ENCODE measurements at regions not wholly inside any gene's neighbourhood (a gene's known extent, or its start where the extent isn't known, plus 50 kb on each side); places are given as distances from the start of the nearest gene placed in this dataset.

DNA sequence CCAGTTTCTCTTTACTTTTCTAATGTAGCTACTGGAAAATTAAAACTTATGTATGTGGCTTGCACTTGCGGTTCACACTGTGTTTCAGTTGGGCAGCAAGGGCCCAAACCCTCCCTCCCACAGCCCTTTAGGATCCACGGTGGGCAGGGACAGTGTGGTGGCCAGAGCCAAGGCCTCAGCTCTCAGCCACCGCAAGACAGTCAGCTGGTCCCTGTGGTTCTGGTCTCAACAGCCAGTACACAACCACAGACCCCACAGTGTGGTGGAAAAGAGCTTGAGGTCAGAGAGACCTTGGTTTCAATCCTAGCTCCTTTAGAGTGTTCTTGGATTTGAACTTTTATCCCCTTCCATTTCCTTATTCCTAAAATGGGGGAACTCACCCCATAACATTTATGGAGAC is 153.0 kb upstream of the SMIM23 start:
- DNase-seq, result no peak

GRCh38 chr5:171633776-171634470 is 151.7 kb upstream of the SMIM23 start:
- DNase-seq, result no peak

DNA sequence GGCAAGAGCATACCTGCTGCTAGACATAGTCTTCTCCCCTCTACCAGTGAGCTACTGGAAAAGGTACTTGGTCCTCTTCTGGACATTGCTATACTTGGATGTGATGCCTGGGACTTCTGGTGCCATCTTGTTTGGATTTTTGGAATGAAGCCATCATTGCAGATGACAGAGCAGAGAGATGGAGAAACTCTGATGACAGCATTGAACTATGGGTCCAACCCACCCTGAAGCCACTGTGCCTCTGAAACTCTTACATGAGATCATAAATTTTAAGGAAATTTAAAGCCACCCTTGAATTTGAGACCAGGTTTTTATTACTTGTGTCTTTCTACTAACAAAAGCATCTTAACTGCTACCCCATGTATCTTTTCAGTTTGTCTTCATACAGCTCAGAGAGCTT is 151.1 kb upstream of the SMIM23 start:
- no peak for DNase-seq

DNA sequence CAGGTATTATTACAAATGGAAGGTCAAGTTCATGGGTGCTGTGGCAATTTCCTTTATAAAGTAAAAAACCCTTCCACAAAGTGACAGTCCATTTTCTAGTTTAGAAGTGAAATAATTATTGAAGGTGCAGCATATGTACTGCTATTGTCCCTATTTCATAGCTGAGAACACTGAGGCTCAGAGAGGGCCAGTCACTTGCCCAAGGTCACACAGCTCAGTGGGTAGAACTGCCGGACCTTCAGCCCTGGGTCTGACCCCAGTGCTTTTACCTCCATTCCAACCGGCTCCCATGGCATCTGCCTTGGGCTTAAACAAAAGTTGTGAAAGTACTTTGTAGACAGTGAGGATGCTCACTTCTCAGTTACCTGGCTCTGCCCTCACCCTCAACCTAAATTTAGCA is 150.6 kb upstream of the SMIM23 start:
- no peak for DNase-seq

DNA sequence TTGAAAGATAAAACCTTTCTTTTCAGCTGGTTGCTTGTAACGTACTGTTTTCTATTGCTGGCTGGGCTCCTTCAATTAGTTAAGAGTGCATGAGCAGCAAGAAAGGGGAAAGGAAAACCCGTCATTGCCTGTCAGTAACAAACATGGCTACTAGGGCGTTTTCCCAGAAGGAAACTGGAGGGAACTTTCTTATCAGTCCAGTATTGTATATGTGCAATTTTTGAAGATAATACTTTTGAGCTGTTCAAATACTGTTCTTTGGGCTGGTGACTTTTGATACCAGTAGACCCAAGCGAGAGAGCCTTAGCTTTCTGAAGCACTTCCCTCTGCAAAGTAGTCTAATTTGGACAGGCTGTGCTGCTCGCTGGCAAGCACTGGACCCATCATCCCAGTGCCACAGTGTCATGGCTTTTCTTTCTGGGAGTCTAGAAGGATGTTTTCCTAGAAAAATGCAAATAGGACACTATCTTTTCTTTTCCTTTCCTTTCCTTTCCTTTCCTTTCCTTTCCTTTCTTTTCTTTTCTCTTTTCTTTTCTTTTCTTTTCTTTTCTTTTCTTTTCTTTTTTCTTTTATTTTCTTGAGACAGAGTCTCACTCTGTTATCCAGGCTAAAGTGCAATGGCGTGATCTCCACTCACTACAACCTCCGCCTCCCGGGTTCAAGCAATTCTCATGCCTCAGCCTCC is 149.9 kb upstream of the SMIM23 start:
- no peak for DNase-seq

DNA sequence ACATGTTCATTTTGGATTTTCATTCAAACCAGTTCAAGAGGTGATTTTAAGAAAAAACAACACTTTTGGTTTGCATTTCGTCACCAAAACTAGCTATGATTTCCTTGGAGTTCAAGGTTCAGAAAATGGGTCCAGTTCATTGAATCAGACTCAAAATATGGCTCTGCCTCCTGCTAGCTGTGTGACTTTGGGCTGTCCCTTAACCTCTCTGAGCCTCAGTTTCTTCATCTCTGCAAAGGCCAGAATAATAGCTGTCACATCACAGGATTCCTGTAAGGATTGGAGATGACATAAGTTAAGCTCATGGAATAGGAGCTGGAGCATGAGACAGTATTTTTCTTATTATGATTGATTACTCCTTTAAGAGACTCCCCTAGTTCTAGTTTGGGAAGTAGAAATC is 147.8 kb upstream of the SMIM23 start:
- DNase-seq, result no peak

GRCh38 chr5:171639205-171639621 is 146.4 kb upstream of the SMIM23 start:
- no peak for DNase-seq

GRCh38 chr5:171639966-171640365 is 145.7 kb upstream of the SMIM23 start:
- DNase-seq, result no peak

DNA sequence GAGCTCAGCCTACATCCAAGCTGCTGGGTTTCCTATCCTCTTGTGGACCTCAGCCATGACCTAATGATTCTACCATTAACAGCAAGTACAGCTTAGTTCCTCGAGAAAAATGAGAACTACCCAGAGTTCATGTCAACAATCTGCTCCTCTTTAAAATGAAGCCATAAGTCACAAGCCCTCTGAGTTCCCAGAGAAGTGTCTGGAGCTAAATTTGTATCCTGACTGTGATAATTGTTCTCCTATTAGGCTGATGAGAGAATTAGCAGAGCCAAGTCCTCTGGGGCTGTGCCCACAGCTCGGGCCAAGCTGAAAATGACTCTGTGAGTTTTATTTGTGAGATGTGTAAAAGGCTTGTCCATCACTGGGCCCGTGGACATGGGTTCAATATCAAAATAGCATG is 145.1 kb upstream of the SMIM23 start:
- no peak for DNase-seq

DNA sequence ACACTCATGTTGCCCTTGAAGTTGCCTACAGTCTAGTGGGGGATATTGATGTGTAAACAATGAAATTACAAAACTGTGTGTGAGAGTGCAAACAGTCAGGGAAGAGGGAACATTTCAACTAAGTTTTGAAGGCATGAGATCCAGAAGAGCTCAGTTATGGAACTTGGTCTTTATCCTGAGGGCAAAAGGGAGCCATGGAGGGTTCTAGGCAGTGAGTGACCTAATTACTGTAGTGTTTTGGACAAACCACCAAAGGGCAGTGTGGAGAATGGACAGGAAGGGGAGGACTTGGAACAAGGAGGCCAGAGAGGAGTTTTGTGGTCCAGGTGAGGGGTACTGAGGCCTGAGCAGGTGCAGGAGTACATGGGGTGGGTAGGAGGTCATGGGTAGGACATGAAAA is 143.7 kb upstream of the SMIM23 start:
- DNase-seq, result no peak

DNA sequence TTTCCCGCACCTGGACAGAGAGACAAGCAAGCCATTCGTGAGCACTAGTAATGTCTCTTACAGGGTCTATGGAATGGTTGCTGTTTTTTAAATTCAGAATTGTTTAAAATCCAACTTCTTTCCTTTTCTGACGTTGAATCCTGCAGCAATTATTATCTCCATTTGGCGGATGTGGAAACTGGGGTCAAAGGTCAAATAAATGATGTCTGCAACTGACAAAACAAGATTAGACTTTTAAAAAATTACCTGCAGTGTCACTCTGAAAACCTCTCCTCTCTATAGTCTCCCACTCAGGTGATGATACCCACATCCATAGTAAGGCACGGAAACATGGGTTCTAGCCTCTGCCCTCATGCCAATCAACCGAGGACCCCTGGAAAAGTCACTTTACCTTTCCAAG is 142.7 kb upstream of the SMIM23 start:
- DNase-seq, result no peak

GRCh38 chr5:171644536-171644935 is 141.1 kb upstream of the SMIM23 start:
- DNase-seq, result no peak

GRCh38 chr5:171646102-171647042 is 139.2 kb upstream of the SMIM23 start:
- no peak for DNase-seq

DNA sequence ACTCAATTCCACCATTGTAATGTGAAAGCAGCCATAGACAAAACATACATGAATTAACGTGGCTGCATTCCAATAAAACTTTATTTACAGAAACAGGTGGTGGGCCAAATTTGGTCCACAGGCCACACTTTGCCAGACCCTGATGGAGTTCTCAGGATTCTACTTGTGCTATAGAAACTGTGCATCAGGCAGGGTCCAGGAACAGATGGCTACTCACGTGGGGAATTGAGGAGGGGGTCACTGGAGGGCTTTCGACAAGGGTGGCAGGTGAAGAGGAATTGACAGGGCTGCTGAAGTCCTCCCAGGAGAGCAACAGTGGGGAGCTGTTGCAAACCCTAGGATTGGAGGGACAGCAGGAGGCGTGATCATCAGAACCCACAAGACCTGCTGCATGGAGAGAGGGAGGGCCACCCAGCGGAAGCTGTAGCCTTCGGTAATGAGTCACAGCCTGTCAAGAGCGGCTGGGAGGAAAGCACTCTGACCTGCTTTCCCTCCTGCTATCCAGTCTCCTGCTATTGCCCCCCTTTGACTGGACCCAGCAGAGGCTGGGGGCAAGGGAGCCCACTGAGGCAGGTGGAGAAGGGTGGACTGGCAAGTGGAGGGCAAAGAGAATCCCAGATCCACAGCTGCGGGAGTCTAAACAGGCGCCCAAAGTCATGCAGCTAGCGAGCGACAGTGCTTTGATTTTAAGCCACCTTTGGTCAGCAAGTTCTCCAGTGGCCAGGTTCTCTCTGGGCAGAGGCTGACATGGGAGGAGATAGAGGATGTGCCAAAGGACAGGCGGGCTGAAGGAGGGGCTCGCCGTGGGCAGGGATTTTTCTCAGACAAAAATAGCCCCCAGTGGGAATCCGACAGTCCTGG is 138.3 kb upstream of the SMIM23 start:
- no peak for DNase-seq

DNA sequence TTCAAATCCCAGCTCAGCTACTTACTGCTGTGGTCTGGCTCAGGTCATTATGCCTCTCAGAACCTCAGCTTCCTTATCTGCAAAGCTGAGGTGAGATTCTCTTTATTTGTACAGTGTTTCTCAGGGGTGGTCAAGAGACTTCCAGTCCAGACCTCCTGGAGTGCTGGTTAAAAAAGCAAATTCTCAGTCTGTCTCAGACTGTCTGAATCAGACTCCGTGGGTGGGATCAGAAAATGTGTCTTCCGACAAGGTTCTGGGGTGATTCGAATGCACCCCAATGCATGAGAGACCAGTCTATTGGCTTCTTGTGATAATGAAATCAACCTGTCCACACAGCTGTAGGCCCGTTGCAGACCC is 137.7 kb upstream of the SMIM23 start:
- DNase-seq, result no peak

- no peak for DNase-seq
Observed at GRCh38 chr5:171648279-171649074, 137.1 kb upstream of the SMIM23 start.

- no peak for DNase-seq
Observed at GRCh38 chr5:171649075-171649401, 136.6 kb upstream of the SMIM23 start.

GRCh38 chr5:171650597-171650996 is 135.0 kb upstream of the SMIM23 start:
- DNase-seq, result no peak

DNA sequence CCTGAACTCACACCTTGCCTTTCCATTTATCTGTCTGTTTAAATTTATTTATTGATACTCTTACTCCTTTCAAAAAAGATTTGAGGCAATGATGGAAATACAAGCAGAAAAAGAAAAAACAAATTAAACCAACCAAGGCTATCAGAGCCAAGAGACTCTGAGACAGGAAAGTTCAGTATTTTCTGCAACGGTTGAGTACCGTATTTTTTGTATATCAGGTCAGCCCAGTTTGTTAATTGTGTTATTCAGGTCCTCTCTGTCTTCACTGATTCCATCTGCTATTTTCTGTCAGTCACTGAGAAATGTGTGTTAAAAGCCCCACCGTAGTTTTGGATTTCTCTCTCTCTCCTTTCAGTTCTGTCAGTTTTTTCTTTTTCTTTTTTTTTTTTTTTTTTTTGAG is 134.5 kb upstream of the SMIM23 start:
- DNase-seq, result no peak

GRCh38 chr5:171654881-171655280 is 130.7 kb upstream of the SMIM23 start:
- no peak for DNase-seq

GRCh38 chr5:171657473-171657872 is 128.1 kb upstream of the SMIM23 start:
- no peak for DNase-seq

DNA sequence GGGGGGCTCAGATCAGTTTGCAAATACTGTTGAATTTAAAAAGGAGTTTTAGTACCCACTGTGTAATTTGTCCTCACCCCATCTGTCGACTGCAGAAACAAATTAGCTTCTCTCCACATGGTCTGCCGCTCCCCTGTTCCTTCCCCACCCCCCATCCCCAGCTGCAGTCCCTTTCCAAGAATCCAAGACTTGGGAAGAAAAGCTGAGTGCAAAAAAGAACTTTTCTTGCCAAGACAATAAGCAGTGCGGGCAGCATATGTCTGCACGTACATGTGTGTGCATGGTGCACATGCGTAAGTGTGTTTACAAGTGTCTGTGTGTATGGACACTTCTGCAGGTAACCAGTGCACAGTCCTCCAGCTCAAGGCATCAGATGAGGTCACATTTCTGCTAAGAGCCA is 125.7 kb upstream of the SMIM23 start:
- DNase-seq, result no peak

Data from NCI-H2081 (cell line).